ENCODE measurements at regions not wholly inside any gene's neighbourhood (a gene's known extent, or its start where the extent isn't known, plus 50 kb on each side); places are given as distances from the start of the nearest gene placed in this dataset.

GRCh38 chr10:43012578-43012977 lies 64.3 kb upstream of the RET start:
- no peak for DNase-seq

GRCh38 chr10:43013065-43013464 lies 63.8 kb upstream of the RET start:
- no peak for DNase-seq

GRCh38 chr10:43024524-43024923 lies 52.3 kb upstream of the RET start:
- no peak for DNase-seq

GRCh38 chr10:43024942-43025700 lies 51.7 kb upstream of the RET start:
- no peak for DNase-seq

GRCh38 chr10:43026039-43026973 lies 50.6 kb upstream of the RET start:
- DNase-seq, result no peak
